D341Med (cell line): ENCODE measurements at regions not wholly inside any gene's neighbourhood (a gene's known extent, or its start where the extent isn't known, plus 50 kb on each side); places are given as distances from the start of the nearest gene placed in this dataset.

Experiments used
- DNase-seq: peaks from one replicate; pipeline ENCODE4 v3.0.0; 2012; ENCODE audit warnings: low spot score

DNA sequence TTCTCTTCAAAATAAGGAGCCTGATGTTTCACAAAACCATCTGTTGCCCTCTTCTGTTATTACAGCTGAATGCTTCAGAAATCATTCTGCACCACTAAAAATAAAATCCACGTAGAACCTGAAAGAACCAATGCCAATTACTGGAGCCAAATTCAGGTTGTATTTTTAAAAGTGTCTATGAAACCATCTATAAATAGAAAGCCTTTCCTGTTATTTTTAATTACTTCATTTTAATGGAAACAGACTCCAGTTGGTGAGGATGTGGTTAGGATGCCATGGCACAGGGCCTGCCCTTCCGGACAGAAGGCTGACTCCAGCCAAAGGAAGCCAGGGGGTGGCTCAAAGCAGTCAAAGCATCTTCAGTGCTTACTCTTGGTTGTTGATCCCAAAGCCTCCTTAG lies 119.8 kb downstream of the TENT4A start:
- DNase-seq = no peak

DNA sequence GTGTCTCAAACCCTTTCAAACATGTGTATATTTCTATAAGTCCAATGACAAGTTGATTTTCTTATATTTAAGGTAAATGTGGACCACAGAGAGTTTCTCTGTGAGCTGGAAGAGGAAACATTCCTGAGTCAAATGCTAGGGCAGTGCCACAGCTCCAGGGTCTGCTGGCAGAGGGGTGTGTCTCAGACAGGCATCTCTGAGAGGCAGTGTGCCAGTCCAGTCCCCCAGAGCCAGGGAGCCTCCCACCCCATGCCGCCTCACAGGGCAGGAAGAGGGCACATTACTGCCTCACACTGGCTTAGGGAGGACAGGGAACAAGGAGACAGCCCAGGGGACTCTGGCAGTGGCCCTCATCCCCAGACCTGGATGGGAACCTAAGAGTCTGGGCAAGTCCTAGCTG lies 120.2 kb downstream of the TENT4A start:
- DNase-seq = no peak

GRCh38 chr5:6837095-6837494 lies 123.9 kb downstream of the TENT4A start:
- DNase-seq = no peak

DNA sequence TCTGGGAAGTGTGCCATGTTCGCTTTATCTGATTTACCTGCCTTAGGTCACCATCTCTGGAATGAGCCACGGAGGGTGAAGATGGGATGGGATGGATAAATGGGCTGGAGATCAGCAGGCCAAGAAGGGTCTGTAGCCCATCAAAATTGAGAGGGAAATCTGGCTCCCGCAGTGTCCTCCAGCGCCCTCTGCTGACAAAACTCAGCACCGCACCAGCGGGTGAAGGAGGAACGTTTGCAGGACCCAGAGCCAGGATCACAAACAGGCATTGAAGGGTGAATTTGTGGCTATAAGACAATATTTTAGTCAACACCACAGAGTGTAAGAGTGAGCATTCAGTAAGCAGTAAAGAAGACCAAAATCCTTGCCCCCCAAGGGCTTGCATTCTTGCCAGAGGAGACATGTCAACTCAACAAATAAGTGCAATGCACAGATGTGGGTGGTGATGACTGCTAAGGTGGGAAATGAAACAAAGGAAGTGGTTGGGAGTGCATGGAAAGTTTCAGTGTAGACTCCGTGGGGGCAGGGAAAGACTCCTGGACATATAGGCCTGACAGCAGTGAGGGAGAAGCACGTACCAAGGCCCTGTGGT lies 124.4 kb downstream of the TENT4A start:
- DNase-seq = peak; percentile 32

DNA sequence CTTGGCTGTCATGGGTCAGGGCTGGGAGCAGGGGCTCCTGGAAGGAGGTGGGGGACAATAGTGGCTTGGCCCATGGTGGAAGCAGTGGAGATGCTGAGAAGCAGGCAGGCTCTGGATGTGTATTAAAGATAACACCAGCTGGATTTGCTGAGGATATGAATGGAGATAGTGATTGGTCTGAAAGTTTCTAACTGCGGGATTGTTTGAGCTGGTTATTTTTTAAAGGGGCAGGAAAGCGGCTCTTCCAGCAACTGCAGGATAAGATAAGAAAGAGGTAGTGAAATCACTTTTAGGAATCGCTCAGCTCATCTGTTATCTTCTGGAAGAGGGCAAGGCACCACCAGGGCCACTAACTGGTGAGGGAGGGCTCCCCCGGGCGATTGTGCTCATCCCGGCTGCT lies 125.5 kb downstream of the TENT4A start:
- no peak for DNase-seq

GRCh38 chr5:6840136-6840793 lies 127.0 kb downstream of the TENT4A start:
- DNase-seq = no peak

DNA sequence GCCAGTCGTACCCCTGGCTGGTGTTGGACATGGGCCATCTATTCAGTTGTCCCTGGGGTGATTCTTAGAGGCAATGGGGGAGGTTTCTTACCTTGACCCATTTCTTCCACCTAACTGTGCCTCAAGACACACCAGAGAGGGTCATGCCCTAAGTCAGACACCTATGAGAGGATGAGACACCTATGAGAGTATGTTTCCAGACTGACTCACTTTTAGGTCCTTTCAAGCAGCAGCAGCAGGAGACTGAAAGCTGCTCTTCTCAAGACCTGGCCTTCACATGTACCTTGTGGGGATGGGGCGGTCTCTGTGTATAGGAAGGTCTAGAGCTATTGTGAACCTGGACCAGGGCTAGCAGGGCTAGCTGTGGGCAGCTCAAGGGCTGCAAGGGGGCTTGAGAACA lies 130.1 kb downstream of the TENT4A start:
- no peak for DNase-seq

- DNase-seq = no peak
Measured at GRCh38 chr5:6843821-6844220, 130.6 kb downstream of the TENT4A start.

DNA sequence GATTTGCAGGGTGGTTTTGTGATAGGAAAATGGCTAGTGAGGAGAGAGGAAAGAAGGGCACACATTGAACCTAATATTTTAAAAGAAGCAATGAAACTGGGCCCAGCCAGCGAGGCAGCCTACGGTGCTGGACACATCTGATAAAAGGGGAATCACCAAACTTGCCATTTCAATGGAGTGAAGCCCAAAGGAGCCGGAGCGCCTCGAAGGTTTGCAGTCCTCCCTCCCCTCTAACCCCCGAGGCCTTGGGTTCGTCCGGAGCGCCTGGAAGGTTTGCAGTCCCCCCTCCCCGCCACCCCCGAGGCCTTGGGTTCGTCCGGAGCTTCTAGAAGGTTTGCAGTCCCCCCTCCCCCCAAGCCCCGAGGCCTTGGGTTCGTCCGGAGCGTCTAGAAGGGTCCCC lies 132.6 kb downstream of the TENT4A start:
- DNase-seq = no peak

DNA sequence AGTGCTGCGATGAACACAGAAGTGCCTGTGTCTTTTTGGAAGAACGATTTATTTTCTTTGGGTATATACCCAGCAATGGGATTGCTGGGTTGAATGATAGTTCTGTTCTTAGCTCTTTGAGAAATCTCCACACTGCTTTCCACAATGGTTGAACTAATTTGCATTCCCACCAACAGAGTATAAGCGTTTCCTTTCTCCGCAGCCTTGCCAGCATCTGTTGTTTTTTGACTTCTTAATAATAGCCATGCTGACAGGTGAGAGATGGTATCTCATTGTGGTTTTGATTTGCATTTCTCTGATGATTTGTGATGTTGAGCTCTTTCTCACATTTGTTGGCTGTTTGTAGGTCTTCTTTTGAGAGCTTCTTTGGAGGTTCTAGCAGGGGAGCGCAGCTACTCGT lies 134.6 kb downstream of the TENT4A start:
- DNase-seq = no peak

DNA sequence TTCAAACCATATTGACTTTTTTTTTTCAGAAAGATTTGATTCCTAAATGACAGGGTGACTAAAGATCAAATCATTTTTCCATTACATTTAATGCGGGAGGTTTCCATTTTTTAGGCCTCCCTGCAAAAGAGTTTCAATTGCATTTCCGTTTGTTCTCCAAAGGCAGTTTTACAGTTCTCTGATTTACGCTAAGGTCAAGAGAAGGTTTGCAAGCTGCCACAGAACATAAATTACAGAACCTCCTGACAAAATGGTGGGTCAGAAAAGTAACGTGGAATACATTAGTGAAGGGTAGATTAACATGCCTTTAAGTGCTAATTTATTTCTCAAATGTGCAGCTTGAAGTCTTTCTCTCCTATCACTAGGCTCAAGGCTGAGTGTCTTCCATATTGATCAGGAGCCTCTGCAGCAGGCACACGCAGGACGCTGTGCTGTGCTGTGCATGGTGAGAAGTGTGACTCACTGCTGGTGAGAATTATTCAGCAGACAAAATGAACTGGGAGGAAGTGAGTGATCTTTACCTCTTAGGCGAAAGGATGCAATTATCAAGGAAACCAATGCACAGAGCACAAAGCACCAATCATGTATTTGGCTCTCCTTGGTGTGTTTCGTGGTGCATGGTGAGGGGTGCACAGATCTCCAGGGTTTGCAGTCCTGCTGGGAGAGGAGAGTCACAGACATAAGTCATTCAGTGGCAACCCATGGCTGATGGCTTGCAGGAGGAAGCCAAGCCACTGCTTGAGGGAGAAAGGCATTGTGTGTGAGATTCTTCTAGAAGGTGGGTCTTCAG lies 136.3 kb downstream of the TENT4A start:
- no peak for DNase-seq

DNA sequence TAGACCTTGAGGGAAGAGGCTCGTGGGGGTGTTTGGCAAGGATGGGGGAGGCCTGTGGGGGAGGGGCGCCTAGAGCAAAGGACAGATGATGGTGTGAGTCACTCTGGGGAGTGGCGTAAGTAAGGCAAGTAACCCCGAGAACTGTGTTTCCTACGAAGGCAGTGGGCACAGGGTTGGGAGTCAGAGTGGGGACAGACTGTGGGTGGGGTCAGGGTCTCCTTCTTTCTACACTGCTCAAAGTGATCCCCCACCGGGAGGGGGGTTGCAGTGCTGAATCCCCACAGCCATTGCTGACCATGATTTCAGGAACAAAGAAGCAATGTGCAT lies 136.8 kb downstream of the TENT4A start:
- no peak for DNase-seq

DNA sequence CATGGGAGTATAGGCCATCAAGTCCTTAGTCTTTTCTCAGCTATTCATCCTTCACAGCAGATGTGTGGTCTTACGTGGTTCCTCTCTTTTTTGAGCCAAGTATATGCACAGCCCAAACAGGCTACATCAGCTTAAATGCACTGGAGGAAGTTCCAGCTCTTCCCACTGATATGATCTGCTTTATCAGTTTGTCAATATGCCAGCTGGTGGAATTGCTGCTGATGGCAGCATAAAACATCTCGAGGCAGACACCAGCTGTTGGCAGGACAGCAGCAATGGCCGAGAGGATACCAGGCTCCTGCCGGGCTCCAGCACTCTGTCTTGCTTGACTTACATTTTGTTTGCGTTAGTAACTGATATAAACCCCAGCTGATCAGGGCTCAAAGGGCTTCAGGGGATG lies 143.4 kb downstream of the TENT4A start:
- no peak for DNase-seq

DNA sequence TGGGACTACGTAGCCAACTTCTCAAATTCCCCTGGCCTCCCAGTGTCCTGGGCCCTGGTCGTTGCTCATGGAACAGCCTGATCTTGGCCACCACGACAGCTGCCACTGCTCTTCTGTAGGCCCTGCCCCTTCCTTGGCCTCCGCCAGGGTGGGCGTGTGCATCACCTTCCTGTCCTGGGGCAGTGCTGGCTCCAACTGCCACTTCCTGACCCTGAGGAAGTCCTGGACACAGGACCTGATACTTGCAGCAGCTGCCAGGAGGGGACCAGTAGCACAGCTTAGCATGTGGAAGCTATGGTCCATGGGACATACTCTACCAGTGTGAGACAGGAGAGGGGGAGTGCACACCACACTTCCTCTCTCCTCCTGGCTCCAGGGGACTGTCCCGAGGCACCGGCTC lies 145.2 kb downstream of the TENT4A start:
- DNase-seq = no peak

DNA sequence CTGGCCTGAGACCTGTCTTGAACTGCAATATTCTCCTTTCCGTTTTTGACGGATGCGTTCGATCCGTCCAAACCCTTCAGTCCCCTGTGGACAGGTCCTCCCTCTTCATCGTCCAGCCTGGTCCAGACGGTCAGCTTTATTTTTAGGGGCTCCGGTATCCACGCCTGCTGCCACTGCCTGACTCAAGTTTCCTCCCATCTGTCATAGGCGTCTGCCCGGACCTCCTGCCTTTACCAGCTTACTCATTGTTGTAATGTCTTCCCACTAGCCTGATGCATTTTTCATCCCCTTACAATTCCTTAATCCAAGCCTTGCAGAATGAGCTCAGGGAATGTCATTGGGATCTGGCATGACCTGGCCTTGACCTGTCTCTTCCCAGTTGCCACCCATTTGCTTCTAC lies 145.8 kb downstream of the TENT4A start:
- no peak for DNase-seq

DNA sequence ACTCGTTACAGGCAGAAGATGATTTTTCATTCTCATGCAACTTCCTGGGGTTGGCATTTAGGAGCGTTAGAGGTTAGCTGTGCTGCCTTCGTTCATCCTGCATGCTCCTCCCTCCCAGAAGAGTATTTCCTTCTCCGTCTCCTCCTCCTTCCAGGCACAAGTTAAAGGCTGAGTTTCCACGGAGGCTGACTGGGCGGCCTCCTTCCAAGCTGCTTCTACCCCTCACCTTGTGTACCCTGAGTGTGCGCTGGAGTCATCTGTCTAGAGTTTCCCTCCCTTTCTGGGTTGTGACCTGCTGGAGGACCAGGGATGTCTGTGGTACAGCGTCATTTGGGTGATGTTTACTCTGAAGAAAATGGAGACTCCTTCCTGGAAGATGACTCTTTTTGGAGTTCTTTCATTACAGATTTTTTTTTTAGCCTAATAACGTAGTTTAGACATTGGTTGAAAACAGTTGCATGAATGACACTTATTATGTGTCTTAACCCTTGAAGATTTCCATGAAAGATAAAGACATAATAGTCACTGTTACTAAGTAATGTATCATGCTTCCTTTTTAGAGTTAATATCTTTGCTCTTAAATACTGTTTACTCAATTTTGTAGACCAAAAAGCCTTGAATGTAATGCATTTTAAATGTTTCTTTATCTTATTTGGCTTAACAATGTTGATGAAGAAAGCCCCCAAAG lies 146.9 kb downstream of the TENT4A start:
- no peak for DNase-seq

DNA sequence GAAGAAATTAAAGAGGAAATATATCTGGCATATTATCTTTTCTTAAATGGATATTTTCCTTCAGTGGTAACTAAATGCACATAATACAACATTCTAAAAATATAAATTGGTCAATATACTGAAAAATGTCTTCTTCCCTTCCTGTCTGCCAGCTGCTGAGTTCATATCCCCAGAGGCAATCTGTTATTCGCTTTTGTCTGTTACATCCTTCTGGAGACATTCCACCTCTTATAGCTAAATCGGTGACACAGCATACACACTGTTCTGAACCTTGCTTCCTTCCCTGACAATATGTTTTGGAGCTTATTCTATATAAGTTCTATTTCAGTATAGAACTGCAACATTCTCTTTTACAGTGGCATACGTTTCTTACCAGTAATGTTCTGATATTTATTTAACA lies 147.8 kb downstream of the TENT4A start:
- DNase-seq = no peak

GRCh38 chr5:6861667-6862066 lies 148.4 kb downstream of the TENT4A start:
- no peak for DNase-seq

DNA sequence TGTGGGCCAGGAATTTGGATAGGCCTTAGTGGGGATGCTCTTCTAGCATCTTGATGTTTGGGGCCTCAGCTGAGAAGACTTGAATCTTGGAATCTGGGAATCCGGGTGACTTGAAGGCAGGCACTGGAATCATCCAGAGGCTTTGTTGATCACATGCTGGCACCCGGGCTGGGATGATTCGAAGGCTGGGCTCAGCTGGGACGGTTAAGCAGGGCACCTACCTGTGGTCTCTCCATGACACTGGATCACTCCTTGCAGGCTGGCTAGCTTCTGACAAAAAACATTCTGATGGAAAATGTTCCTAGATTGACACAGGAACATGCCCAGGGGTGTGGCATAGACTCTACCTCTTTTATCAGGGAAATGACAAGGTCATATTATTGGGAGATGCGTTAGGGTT lies 149.1 kb downstream of the TENT4A start:
- DNase-seq = no peak

DNA sequence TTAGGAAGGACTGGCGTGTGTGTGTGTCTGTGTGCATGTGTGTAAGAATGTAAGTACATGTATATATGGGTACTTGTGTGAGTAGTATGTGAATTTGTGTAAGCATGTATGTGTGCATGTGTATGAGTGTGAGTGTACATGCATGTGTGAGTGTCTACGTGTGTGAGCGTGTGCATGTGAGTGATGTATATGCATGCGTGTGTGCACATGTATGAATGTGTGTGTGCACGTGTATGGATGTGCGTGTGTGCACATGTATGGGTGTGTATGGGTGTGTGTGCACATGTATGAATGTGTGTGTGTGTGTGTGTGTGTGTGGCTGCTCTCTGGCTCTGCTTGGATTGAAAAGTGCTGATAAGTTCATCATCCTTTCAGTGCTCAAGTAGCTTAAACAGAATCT lies 154.5 kb downstream of the TENT4A start:
- DNase-seq = no peak

GRCh38 chr5:6868171-6868570 lies 154.9 kb downstream of the TENT4A start:
- DNase-seq = no peak

DNA sequence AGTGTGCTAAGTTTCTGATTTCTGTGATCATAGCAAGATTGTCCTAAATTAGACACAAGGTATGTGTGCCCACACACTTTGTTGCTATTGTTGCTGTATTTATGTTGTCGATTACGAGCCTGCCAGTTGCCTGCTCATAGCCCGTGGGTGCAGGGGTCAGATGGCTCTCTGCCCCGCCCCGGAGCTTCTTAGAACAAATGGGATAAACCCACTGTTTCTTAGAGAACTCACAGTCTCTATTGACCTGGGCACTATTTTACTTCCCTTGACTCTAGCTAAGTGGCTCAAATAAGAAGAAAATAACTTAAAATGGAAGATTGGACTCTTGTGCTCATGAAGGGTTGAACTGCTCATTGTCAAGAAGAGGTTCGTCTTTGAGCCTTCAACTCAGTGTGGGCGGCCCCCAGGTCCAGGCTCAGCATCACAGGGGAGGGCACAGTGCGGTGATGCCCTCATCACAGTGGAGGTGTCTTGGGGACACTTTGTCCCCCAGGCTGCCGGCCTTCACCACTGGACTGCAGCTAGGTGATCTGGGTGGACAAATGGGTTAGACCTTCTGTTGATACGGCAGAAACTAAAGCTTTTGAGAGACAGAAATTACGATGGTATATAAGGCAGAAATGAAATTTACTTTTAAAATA lies 155.5 kb downstream of the TENT4A start:
- DNase-seq = no peak

- DNase-seq = no peak
Measured at GRCh38 chr5:6869677-6870076, 156.4 kb downstream of the TENT4A start.
